ENCODE measurements at regions not wholly inside any gene's neighbourhood (a gene's known extent, or its start where the extent isn't known, plus 50 kb on each side); places are given as distances from the start of the nearest gene placed in this dataset.

- Histone ChIP-seq H3K27me3 (replicated peaks; ENCODE audit: insufficient read depth, low read depth, low read length, poor library complexity) (no peaks in the 10 kb centered on the region), H3K4me1 (ENCODE audit: insufficient read depth, low read length, poor library complexity, severe bottlenecking) (peaks cover 29% of the 10 kb centered on the region), H3K9me3 (ENCODE audit: low read depth, low read length, poor library complexity, severe bottlenecking) (no peaks in the 10 kb centered on the region), H3K36me3 (ENCODE audit: insufficient read depth, low read length, poor library complexity, severe bottlenecking) (no peaks in the 10 kb centered on the region), H3K4me3 (ENCODE audit: low read depth, low read length, poor library complexity, severe bottlenecking) (no peak overlapping the region), H3K27ac (ENCODE audit: low read depth, low read length, poor library complexity, severe bottlenecking) (peak overlapping the region; percentile 56)
- ChIA-PET POLR2A (ENCODE audit: low non-redundant PET) (no interaction called here), CTCF (interaction anchor here (1.5 kb wide), 1 partner anchor 36 kb away, joined by 6 read pairs; no protein-coding TSS in a partner anchor)
- peak; percentile 24 for DNase-seq (ENCODE audit: low spot score)
- TF ChIP-seq CTCF (conservative IDR thresholded peaks at IDR 0.05; ENCODE audit: low read depth, low read length), result no peak
- no peak for TF ChIP-seq EZH2 (IDR thresholded peaks at IDR 0.05; ENCODE audit: borderline replicate concordance, low read depth, low read length, poor library complexity, severe bottlenecking)
- BruUV-seq (replicated peaks), result no TSS peak
- intact Hi-C loops (cut with micrococcal nuclease; ENCODE audit: unreplicated experiment), result no loop called here
Measured at GRCh38 chr15:47507221-47507985, 209.9 kb upstream of the SEMA6D start.

- intact Hi-C loops (cut with micrococcal nuclease; ENCODE audit: unreplicated experiment), result no loop called here
- BruUV-seq (replicated peaks), result no TSS peak
- POLR2A ChIA-PET (ENCODE audit: low non-redundant PET), result no interaction called here
- Histone ChIP-seq H3K27ac (ENCODE audit: low read depth, low read length, poor library complexity, severe bottlenecking) (no peak overlapping the region), H3K4me1 (ENCODE audit: insufficient read depth, low read length, poor library complexity, severe bottlenecking) (peaks cover 29% of the 10 kb centered on the region), H3K36me3 (ENCODE audit: insufficient read depth, low read length, poor library complexity, severe bottlenecking) (no peaks in the 10 kb centered on the region), H3K9me3 (ENCODE audit: low read depth, low read length, poor library complexity, severe bottlenecking) (no peaks in the 10 kb centered on the region), H3K27me3 (replicated peaks; ENCODE audit: insufficient read depth, low read depth, low read length, poor library complexity) (no peaks in the 10 kb centered on the region), H3K4me3 (ENCODE audit: low read depth, low read length, poor library complexity, severe bottlenecking) (no peak overlapping the region)
- no peak for DNase-seq (ENCODE audit: low spot score)
- CTCF ChIA-PET, result no interaction called here
- TF ChIP-seq CTCF (conservative IDR thresholded peaks at IDR 0.05; ENCODE audit: low read depth, low read length) (no peak), EZH2 (IDR thresholded peaks at IDR 0.05; ENCODE audit: borderline replicate concordance, low read depth, low read length, poor library complexity, severe bottlenecking) (no peak)
Measured at GRCh38 chr15:47511261-47511660, 206.0 kb upstream of the SEMA6D start.

- H3K4me1 ChIP-seq (ENCODE audit: insufficient read depth, low read length, poor library complexity, severe bottlenecking), result peaks cover 17% of the 10 kb centered on the region
- intact Hi-C loops (cut with micrococcal nuclease; ENCODE audit: unreplicated experiment), result no loop called here
- POLR2A ChIA-PET (ENCODE audit: low non-redundant PET), result no interaction called here
Measured at GRCh38 chr15:47513471-47513870, 203.8 kb upstream of the SEMA6D start.

More at GRCh38 chr15:47513471-47513870, 203.8 kb upstream of the SEMA6D start:
- BruUV-seq (replicated peaks), result no TSS peak
- no peak overlapping the region for H3K4me3 ChIP-seq (ENCODE audit: low read depth, low read length, poor library complexity, severe bottlenecking)
- no peak for TF ChIP-seq CTCF (conservative IDR thresholded peaks at IDR 0.05; ENCODE audit: low read depth, low read length)
- no peak for TF ChIP-seq EZH2 (IDR thresholded peaks at IDR 0.05; ENCODE audit: borderline replicate concordance, low read depth, low read length, poor library complexity, severe bottlenecking)
- no peak overlapping the region for H3K27ac ChIP-seq (ENCODE audit: low read depth, low read length, poor library complexity, severe bottlenecking)
- no peaks in the 10 kb centered on the region for H3K27me3 ChIP-seq (replicated peaks; ENCODE audit: insufficient read depth, low read depth, low read length, poor library complexity)
- CTCF ChIA-PET, result no interaction called here
- no peaks in the 10 kb centered on the region for H3K9me3 ChIP-seq (ENCODE audit: low read depth, low read length, poor library complexity, severe bottlenecking)
- H3K36me3 ChIP-seq (ENCODE audit: insufficient read depth, low read length, poor library complexity, severe bottlenecking), result no peaks in the 10 kb centered on the region
- DNase-seq (ENCODE audit: low spot score), result no peak
